HEK293T (cell line): ENCODE measurements at regions not wholly inside any gene's neighbourhood (a gene's known extent, or its start where the extent isn't known, plus 50 kb on each side); places are given as distances from the start of the nearest gene placed in this dataset.

Source experiments
- FOXA1 ChIP-seq: fragments of 450-650 bp; IDR thresholded peaks from 2 replicates; pipeline ENCODE4 v1.6.1; 2016; ENCODE audit warnings: mild to moderate bottlenecking
- FOXK2 ChIP-seq: fragments of 450-650 bp; IDR thresholded peaks from 2 replicates; pipeline ENCODE4 v1.6.1; 2016; ENCODE audit warnings: mild to moderate bottlenecking

DNA sequence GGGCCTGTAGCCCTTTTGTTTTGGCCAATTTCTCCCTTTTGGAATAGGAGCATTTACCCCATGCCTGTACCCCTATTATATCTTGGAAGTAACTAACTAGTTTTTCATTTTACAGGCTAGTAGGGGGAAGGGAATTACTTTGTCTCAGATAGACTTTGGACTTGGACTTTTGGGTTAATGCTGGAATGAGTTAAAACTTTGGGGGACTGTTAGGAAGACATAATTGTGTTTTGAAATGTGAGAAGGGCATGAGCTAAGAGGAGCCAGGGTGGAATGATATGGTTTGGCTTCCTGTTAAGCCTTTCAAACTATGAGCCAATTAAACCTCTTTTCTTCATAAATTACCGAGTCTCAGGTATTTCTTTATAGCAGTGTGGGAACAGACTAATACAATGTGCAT, 168.1 kb downstream of the FGF1 start:
- TF ChIP-seq FOXA1 (no peak), FOXK2 (no peak)
